Vagina (tissue), 2 donors: ENCODE measurements at regions not wholly inside any gene's neighbourhood (a gene's known extent, or its start where the extent isn't known, plus 50 kb on each side); places are given as distances from the start of the nearest gene placed in this dataset.

Experiments used
- DNase-seq, 2 donors: peaks; one replicate each; pipeline ENCODE4 v3.0.0-alpha.2; 2017; ENCODE audit errors: extremely low spot score in 2 of 2
- H3K27ac ChIP-seq: fragments of 200-600 bp; sonication (generic); one replicate; pipeline ENCODE4 v1.5.1; 2019
- H3K27me3 ChIP-seq: fragments of 200-600 bp; sonication (generic); one replicate; pipeline ENCODE4 v1.5.1; 2019
- H3K36me3 ChIP-seq, 2 donors: fragments of 200-600 bp; sonication (generic); one replicate each; pipeline ENCODE4 v1.5.1; 2017 to 2019
- H3K4me1 ChIP-seq: fragments of 200-600 bp; sonication (generic); one replicate; pipeline ENCODE4 v1.5.1; 2019
- H3K4me3 ChIP-seq, 2 donors: fragments of 200-600 bp; sonication (generic); 1 replicate in 1 of 2; 2 replicates in 1 of 2; pipeline ENCODE4 v1.5.1; 2016 to 2019
- H3K9me3 ChIP-seq: fragments of 200-600 bp; sonication (generic); one replicate; pipeline ENCODE4 v1.5.1; 2019
- POLR2A ChIP-seq, 2 donors: fragments of 450-650 bp; IDR thresholded peaks; one replicate each; pipeline ENCODE4 v1.6.1; 2017; ENCODE audit warnings: antibody characterized with exemption in 2 of 2, mild to moderate bottlenecking in 2 of 2, moderate library complexity in 2 of 2
- POLR2AphosphoS5 ChIP-seq, 2 donors: sonication (generic); formaldehyde crosslinking; IDR thresholded peaks; one replicate each; pipeline ENCODE4 v1.9.0; 2017; ENCODE audit warnings: antibody characterized with exemption in 2 of 2, mild to moderate bottlenecking in 2 of 2, low read depth in 1 of 2; ENCODE audit not compliant: insufficient read depth in 1 of 2
- intact Hi-C: fragments of 100-400 bp; cut with DNase I; formaldehyde crosslinking; loops from one replicate; pipeline ENCODE4 v1.15.1; 2023
- TF ChIP-seq, protein P1 (sequence below), 3 experiments: fragments of 450-650 bp in 2 of 3; fragments of 200-600 bp in 1 of 3; sonication (generic) in 1 of 3; IDR thresholded peaks; one replicate each; pipeline ENCODE4 v1.5.1; 2017 to 2019; ENCODE audit warnings: antibody characterized with exemption in 3 of 3, mild to moderate bottlenecking in 2 of 3, moderate library complexity in 2 of 3

DNA sequence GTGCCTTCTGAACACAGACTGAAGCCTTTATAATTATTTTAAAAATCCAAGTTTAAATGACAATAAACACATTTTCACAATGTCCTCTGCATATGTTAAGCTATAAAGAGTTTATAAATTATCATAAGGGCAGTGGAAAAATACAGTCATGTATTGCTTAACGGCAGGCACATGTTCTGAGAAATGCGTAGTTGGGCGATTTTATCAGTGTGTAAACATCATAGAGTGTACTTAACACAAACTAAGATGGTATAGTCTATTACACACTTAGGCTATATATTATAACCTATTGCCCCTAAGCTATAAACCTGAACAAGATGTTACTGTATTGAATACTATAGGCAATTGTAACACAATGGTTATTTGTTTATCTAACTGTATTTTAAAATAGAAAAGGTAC, 254.7 kb downstream of the GABRG1 start:
- DNase-seq: no peak
- Histone ChIP-seq H3K27ac (no peak overlapping the region), H3K9me3 (no peaks in the 10 kb centered on the region), H3K4me3 (no peak overlapping the region), H3K4me1 (no peaks in the 10 kb centered on the region), H3K27me3 (no peaks in the 10 kb centered on the region), H3K36me3 (no peaks in the 10 kb centered on the region)
- intact Hi-C loops: no loop called here
- TF ChIP-seq POLR2AphosphoS5 (IDR thresholded peaks at IDR 0.05; ENCODE audit: insufficient read depth in 1 of 2, low read depth in 1 of 2) (no peak), POLR2A (IDR thresholded peaks at IDR 0.05) (no peak)
- TF ChIP-seq, protein P1, sequence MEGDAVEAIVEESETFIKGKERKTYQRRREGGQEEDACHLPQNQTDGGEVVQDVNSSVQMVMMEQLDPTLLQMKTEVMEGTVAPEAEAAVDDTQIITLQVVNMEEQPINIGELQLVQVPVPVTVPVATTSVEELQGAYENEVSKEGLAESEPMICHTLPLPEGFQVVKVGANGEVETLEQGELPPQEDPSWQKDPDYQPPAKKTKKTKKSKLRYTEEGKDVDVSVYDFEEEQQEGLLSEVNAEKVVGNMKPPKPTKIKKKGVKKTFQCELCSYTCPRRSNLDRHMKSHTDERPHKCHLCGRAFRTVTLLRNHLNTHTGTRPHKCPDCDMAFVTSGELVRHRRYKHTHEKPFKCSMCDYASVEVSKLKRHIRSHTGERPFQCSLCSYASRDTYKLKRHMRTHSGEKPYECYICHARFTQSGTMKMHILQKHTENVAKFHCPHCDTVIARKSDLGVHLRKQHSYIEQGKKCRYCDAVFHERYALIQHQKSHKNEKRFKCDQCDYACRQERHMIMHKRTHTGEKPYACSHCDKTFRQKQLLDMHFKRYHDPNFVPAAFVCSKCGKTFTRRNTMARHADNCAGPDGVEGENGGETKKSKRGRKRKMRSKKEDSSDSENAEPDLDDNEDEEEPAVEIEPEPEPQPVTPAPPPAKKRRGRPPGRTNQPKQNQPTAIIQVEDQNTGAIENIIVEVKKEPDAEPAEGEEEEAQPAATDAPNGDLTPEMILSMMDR (IDR thresholded peaks at IDR 0.05): no peak

DNA sequence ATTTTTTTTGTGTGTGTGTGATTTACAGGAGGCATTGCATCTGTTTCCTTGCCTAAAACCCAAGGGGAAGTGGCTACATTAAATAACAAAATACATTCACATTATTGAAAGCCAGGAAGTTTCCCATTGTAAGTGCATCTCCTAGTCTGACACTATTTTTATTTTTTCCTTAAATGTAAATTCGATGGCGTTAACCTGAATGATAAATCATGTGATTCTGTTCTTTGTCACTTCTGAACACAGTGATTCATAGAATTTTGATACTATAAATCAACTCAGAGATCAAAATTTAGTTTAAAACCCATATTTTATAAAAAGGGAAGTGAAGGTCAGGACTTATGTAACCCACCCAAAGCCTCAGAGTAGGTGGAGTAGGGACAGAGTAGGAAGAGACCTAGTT, 258.1 kb downstream of the GABRG1 start:
- no peak overlapping the region for H3K4me3 ChIP-seq
- intact Hi-C loops: no loop called here
- no peak for DNase-seq
- H3K27ac ChIP-seq: no peak overlapping the region
- no peaks in the 10 kb centered on the region for H3K27me3 ChIP-seq
- TF ChIP-seq POLR2AphosphoS5 (IDR thresholded peaks at IDR 0.05; ENCODE audit: insufficient read depth in 1 of 2, low read depth in 1 of 2): no peak
- no peak for TF ChIP-seq POLR2A (IDR thresholded peaks at IDR 0.05)
- TF ChIP-seq, protein P1 (IDR thresholded peaks at IDR 0.05): no peak
- no peaks in the 10 kb centered on the region for H3K4me1 ChIP-seq
- H3K9me3 ChIP-seq: no peaks in the 10 kb centered on the region
- H3K36me3 ChIP-seq: no peaks in the 10 kb centered on the region

DNA sequence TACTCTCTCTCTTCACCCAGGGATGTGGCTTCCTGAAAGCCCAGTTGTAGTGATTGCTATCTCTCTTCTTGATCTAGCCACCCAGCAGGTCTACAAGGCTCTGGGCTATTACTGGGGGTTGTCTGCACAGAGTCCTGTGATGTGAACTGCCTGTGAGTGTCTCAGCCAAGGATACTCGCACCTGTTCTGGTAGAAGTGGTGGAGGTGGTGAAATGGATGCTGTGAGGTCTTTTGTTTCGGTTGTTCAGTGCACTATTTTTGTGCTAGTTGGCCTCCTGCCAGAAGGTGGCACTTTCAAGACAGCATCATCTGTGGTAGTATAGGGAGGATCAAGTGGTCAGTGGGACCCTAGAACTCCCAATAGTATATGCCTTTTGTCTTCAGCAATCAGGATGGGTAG, 268.0 kb downstream of the GABRG1 start:
- no peak for DNase-seq
- Histone ChIP-seq H3K4me3 (no peak overlapping the region), H3K4me1 (no peaks in the 10 kb centered on the region), H3K27me3 (no peaks in the 10 kb centered on the region), H3K36me3 (no peaks in the 10 kb centered on the region), H3K27ac (no peak overlapping the region), H3K9me3 (no peaks in the 10 kb centered on the region)
- intact Hi-C loops: no loop called here
- no peak for TF ChIP-seq POLR2A (IDR thresholded peaks at IDR 0.05)
- no peak for TF ChIP-seq POLR2AphosphoS5 (IDR thresholded peaks at IDR 0.05; ENCODE audit: insufficient read depth in 1 of 2, low read depth in 1 of 2)
- TF ChIP-seq, protein P1 (IDR thresholded peaks at IDR 0.05): no peak

DNA sequence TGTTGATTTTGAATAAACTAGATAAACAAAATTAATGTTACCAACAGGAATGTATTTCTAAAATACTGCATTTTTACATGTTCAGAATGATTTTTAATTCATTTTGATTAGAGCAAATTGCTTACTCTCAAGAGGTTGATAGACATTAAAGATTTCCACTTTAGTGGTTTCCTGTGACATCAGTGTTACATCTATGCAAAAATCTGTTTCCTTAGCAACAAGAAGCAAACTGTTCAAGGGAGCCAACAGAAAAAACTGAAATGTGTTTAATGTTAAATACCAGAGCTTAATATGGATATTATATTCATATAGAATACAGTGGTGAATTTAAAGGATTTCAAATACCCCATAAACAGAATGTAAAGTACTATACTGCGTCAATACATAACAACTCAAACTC, 277.8 kb downstream of the GABRG1 start:
- DNase-seq: no peak
- TF ChIP-seq POLR2A (IDR thresholded peaks at IDR 0.05): no peak
- TF ChIP-seq POLR2AphosphoS5 (IDR thresholded peaks at IDR 0.05; ENCODE audit: insufficient read depth in 1 of 2, low read depth in 1 of 2): no peak
- TF ChIP-seq, protein P1 (IDR thresholded peaks at IDR 0.05): no peak
- Histone ChIP-seq H3K27me3 (no peaks in the 10 kb centered on the region), H3K36me3 (no peaks in the 10 kb centered on the region), H3K4me3 (no peak overlapping the region), H3K9me3 (no peaks in the 10 kb centered on the region), H3K4me1 (no peaks in the 10 kb centered on the region), H3K27ac (no peak overlapping the region)
- intact Hi-C loops: no loop called here

DNA sequence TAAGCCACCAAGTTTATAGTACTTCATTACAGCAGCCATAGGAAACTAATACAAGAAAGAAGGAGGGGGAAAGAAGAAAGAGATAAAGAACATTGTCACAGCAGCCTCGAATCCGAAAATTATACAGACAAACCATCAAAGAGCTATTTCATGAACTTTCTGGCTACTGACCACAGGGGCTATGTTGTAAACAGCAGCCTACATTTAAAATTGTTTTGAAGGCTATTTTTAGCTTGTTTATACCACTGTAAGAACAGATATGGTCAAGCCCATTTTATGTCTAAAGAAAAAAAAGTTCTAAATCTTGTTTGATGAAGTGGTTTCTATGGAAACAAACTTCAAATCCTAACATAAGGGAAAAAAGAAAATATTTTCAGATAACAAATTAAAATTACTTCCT, 282.1 kb downstream of the GABRG1 start:
- H3K9me3 ChIP-seq: no peaks in the 10 kb centered on the region
- no peaks in the 10 kb centered on the region for H3K27me3 ChIP-seq
- no peak for TF ChIP-seq POLR2AphosphoS5 (IDR thresholded peaks at IDR 0.05; ENCODE audit: insufficient read depth in 1 of 2, low read depth in 1 of 2)
- TF ChIP-seq, protein P1 (IDR thresholded peaks at IDR 0.05): no peak
- no peak for TF ChIP-seq POLR2A (IDR thresholded peaks at IDR 0.05)
- no peak for DNase-seq
- H3K4me3 ChIP-seq: no peak overlapping the region
- no peaks in the 10 kb centered on the region for H3K36me3 ChIP-seq
- H3K4me1 ChIP-seq: no peaks in the 10 kb centered on the region
- intact Hi-C loops: no loop called here
- no peak overlapping the region for H3K27ac ChIP-seq
